B cell (primary cell): ENCODE measurements at regions not wholly inside any gene's neighbourhood (a gene's known extent, or its start where the extent isn't known, plus 50 kb on each side); places are given as distances from the start of the nearest gene placed in this dataset.

Source experiments
- CTCF ChIP-seq: fragments of 200-600 bp; IDR thresholded peaks from one replicate; pipeline ENCODE4 v1.8.0; 2022; ENCODE audit warnings: antibody characterized with exemption, mild to moderate bottlenecking
- EZH2 ChIP-seq: IDR thresholded peaks from 2 replicates; pipeline ENCODE4 v1.6.1; 2012; ENCODE audit warnings: borderline replicate concordance, low read depth, mild to moderate bottlenecking, moderate library complexity, low read length; ENCODE audit not compliant: insufficient read depth, poor library complexity, severe bottlenecking

GRCh38 chr7:1343551-1343950 is 110.9 kb downstream of the UNCX start:
- TF ChIP-seq CTCF (no peak), EZH2 (no peak)
